Vagina (tissue), 2 donors: ENCODE measurements at regions not wholly inside any gene's neighbourhood (a gene's known extent, or its start where the extent isn't known, plus 50 kb on each side); places are given as distances from the start of the nearest gene placed in this dataset.

Experiments used
- POLR2A ChIP-seq, 2 donors: fragments of 450-650 bp; IDR thresholded peaks; one replicate each; pipeline ENCODE4 v1.6.1; 2017; ENCODE audit warnings: antibody characterized with exemption in 2 of 2, mild to moderate bottlenecking in 2 of 2, moderate library complexity in 2 of 2
- POLR2AphosphoS5 ChIP-seq, 2 donors: sonication (generic); formaldehyde crosslinking; IDR thresholded peaks; one replicate each; pipeline ENCODE4 v1.9.0; 2017; ENCODE audit warnings: antibody characterized with exemption in 2 of 2, mild to moderate bottlenecking in 2 of 2, low read depth in 1 of 2; ENCODE audit not compliant: insufficient read depth in 1 of 2
- TF ChIP-seq, protein P1 (sequence below), 3 experiments: fragments of 450-650 bp in 2 of 3; fragments of 200-600 bp in 1 of 3; sonication (generic) in 1 of 3; IDR thresholded peaks; one replicate each; pipeline ENCODE4 v1.5.1; 2017 to 2019; ENCODE audit warnings: antibody characterized with exemption in 3 of 3, mild to moderate bottlenecking in 2 of 3, moderate library complexity in 2 of 3

DNA sequence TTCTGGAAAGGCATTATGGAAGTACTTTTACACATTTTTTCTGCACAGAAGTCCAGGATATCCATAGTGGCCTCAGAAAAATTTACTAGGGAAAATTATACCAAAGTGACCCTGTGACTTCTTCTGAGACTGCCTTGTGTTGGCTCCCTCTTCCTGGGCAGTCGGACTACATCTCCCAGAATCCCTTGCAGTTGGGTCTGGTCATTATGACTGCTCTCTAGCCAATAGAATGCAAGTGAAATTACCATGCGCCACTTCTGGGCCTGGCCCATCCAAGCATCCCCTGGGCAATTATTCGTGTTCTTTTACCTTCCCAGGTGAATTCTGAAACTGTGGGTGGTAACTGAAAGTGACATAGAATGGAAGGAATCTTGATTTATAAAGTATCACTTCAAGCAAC lies 430.9 kb downstream of the ACTR3B start:
- TF ChIP-seq, protein P1, sequence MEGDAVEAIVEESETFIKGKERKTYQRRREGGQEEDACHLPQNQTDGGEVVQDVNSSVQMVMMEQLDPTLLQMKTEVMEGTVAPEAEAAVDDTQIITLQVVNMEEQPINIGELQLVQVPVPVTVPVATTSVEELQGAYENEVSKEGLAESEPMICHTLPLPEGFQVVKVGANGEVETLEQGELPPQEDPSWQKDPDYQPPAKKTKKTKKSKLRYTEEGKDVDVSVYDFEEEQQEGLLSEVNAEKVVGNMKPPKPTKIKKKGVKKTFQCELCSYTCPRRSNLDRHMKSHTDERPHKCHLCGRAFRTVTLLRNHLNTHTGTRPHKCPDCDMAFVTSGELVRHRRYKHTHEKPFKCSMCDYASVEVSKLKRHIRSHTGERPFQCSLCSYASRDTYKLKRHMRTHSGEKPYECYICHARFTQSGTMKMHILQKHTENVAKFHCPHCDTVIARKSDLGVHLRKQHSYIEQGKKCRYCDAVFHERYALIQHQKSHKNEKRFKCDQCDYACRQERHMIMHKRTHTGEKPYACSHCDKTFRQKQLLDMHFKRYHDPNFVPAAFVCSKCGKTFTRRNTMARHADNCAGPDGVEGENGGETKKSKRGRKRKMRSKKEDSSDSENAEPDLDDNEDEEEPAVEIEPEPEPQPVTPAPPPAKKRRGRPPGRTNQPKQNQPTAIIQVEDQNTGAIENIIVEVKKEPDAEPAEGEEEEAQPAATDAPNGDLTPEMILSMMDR (IDR thresholded peaks at IDR 0.05): no peak
- no peak for TF ChIP-seq POLR2A (IDR thresholded peaks at IDR 0.05)
- no peak for TF ChIP-seq POLR2AphosphoS5 (IDR thresholded peaks at IDR 0.05; ENCODE audit: insufficient read depth in 1 of 2, low read depth in 1 of 2)
